Activated CD8-positive, alpha-beta T cell treated with anti-CD3 and anti-CD28 coated beads for 36 hours (primary cell): ENCODE measurements at regions not wholly inside any gene's neighbourhood (a gene's known extent, or its start where the extent isn't known, plus 50 kb on each side); places are given as distances from the start of the nearest gene placed in this dataset.

Experiments
- ATAC-seq: fragments of 200-7000 bp; cut with Tn5 transposase; one replicate; pipeline ENCODE4 v1.10.0; 2021; ENCODE audit warnings: mild to moderate bottlenecking, moderate library complexity
- CTCF ChIA-PET: fragments of 350-600 bp; sonication (Branson Sonifier 250); formaldehyde crosslinking; loops from one replicate; lab custom pipeline; 2021; ENCODE audit warnings: antibody characterized with exemption; lab: Charles Lee
- POLR2A ChIA-PET: fragments of 350-600 bp; sonication (Branson Sonifier 250); formaldehyde crosslinking; loops from one replicate; lab custom pipeline; 2021; ENCODE audit warnings: antibody characterized with exemption; lab: Charles Lee
- DNase-seq: peaks from one replicate; pipeline ENCODE4 v3.0.0-alpha.2; 2020
- H3K27ac Mint-ChIP-seq: one replicate; pipeline ENCODE4 v1.8.0; 2021; ENCODE audit warnings: mild to moderate bottlenecking, mixed read lengths
- H3K27me3 Mint-ChIP-seq: one replicate; pipeline ENCODE4 v1.8.0; 2021; ENCODE audit warnings: mixed read lengths
- H3K36me3 Mint-ChIP-seq: one replicate; pipeline ENCODE4 v1.8.0; 2021; ENCODE audit warnings: low read depth, mixed read lengths
- H3K4me1 Mint-ChIP-seq: one replicate; pipeline ENCODE4 v1.8.0; 2021; ENCODE audit warnings: low read depth, mixed read lengths
- H3K4me3 Mint-ChIP-seq: one replicate; pipeline ENCODE4 v1.8.0; 2021; ENCODE audit warnings: mild to moderate bottlenecking, moderate library complexity, mixed read lengths
- H3K9me3 Mint-ChIP-seq: one replicate; pipeline ENCODE4 v1.8.0; 2021; ENCODE audit warnings: mixed read lengths
- CTCF ChIP-seq: fragments of 200-600 bp; IDR thresholded peaks from one replicate; pipeline ENCODE4 v1.8.0; 2022; ENCODE audit warnings: antibody characterized with exemption, mild to moderate bottlenecking
- intact Hi-C: fragments of 100-400 bp; cut with micrococcal nuclease; formaldehyde crosslinking; loops from one replicate; pipeline ENCODE4 v1.10.0; 2022

- ChIA-PET CTCF (interaction anchor here (2.0 kb wide), 1 partner anchor 14 kb away, joined by 6 read pairs; no protein-coding TSS in a partner anchor), POLR2A (interaction anchor here (0.7 kb wide), 1 partner anchor 16 kb away, joined by 3 read pairs; no protein-coding TSS in a partner anchor)
- TF ChIP-seq CTCF = no peak
- Mint-ChIP-seq H3K36me3 (no peaks in the 10 kb centered on the region), H3K4me3 (no peak overlapping the region), H3K27ac (no peak overlapping the region), H3K27me3 (peaks cover 11% of the 10 kb centered on the region), H3K4me1 (no peaks in the 10 kb centered on the region), H3K9me3 (no peaks in the 10 kb centered on the region)
- DNase-seq (no peak), ATAC-seq (no peak)
- intact Hi-C loops = loop anchor here (10.0 kb wide), 1 partner anchor 518 kb away; no protein-coding TSS in a partner anchor
These were observed 187.4 kb downstream of the RDH14 start for GRCh38 chr2:18373081-18373480.

- DNase-seq (no peak), ATAC-seq (no peak)
- intact Hi-C loops = loop anchor here (10.0 kb wide), 1 partner anchor 518 kb away; no protein-coding TSS in a partner anchor
- Mint-ChIP-seq H3K4me3 (no peak overlapping the region), H3K27ac (no peak overlapping the region), H3K4me1 (no peaks in the 10 kb centered on the region), H3K36me3 (no peaks in the 10 kb centered on the region), H3K27me3 (peaks cover 11% of the 10 kb centered on the region), H3K9me3 (no peaks in the 10 kb centered on the region)
- CTCF ChIA-PET = no interaction called here
- POLR2A ChIA-PET = interaction anchor here (0.7 kb wide), 1 partner anchor 16 kb away, joined by 3 read pairs; no protein-coding TSS in a partner anchor
- no peak for TF ChIP-seq CTCF
These were observed 187.8 kb downstream of the RDH14 start for GRCh38 chr2:18372641-18373040.

GRCh38 chr2:18369760-18370159, 190.7 kb downstream of the RDH14 start:
- no peaks in the 10 kb centered on the region for H3K4me1 Mint-ChIP-seq

GRCh38 chr2:18368008-18368407, 192.4 kb downstream of the RDH14 start:
- CTCF ChIA-PET = interaction anchor here (2.0 kb wide), 1 partner anchor 10 kb away, joined by 8 read pairs; no protein-coding TSS in a partner anchor
- Mint-ChIP-seq H3K9me3 (no peaks in the 10 kb centered on the region), H3K27ac (no peak overlapping the region), H3K36me3 (no peaks in the 10 kb centered on the region), H3K27me3 (peaks cover 8% of the 10 kb centered on the region), H3K4me3 (no peak overlapping the region), H3K4me1 (no peaks in the 10 kb centered on the region)
- no peak for ATAC-seq
- POLR2A ChIA-PET = no interaction called here
- DNase-seq = no peak
- intact Hi-C loops = no loop called here
- TF ChIP-seq CTCF = no peak

More at GRCh38 chr2:18369760-18370159, 190.7 kb downstream of the RDH14 start:
- POLR2A ChIA-PET = no interaction called here
- Mint-ChIP-seq H3K9me3 (no peaks in the 10 kb centered on the region), H3K36me3 (no peaks in the 10 kb centered on the region), H3K27ac (no peak overlapping the region), H3K4me3 (no peak overlapping the region), H3K27me3 (peaks cover 11% of the 10 kb centered on the region)
- intact Hi-C loops = loop anchor here (10.0 kb wide), 1 partner anchor 515 kb away; no protein-coding TSS in a partner anchor
- TF ChIP-seq CTCF = no peak
- ATAC-seq (no peak), DNase-seq (no peak)
- CTCF ChIA-PET = no interaction called here

GRCh38 chr2:18365342-18365741, 195.1 kb downstream of the RDH14 start:
- H3K4me1 Mint-ChIP-seq = no peaks in the 10 kb centered on the region
- no peak for TF ChIP-seq CTCF
- DNase-seq (no peak), ATAC-seq (no peak)
- ChIA-PET POLR2A (no interaction called here), CTCF (no interaction called here)
- no peak overlapping the region for H3K4me3 Mint-ChIP-seq
- no peak overlapping the region for H3K27ac Mint-ChIP-seq
- intact Hi-C loops = no loop called here
- H3K9me3 Mint-ChIP-seq = no peaks in the 10 kb centered on the region
- H3K36me3 Mint-ChIP-seq = no peaks in the 10 kb centered on the region
- peaks cover 4% of the 10 kb centered on the region for H3K27me3 Mint-ChIP-seq
